Thyroid gland (tissue), 4 donors: ENCODE measurements at regions not wholly inside any gene's neighbourhood (a gene's known extent, or its start where the extent isn't known, plus 50 kb on each side); places are given as distances from the start of the nearest gene placed in this dataset.

Experiments used
- CTCF ChIP-seq, 6 experiments: fragments of 200-600 bp in 3 of 6; fragments of 450-650 bp in 3 of 6; sonication (generic) in 3 of 6; IDR thresholded peaks; one replicate each; pipeline ENCODE4 v1.5.1; 2016 to 2019; ENCODE audit warnings: antibody characterized with exemption in 6 of 6, mild to moderate bottlenecking in 2 of 6, inconsistent platforms in 1 of 6, moderate library complexity in 1 of 6
- POLR2A ChIP-seq, 2 donors: fragments of 450-650 bp; IDR thresholded peaks; one replicate each; pipeline ENCODE4 v1.6.1; 2017; ENCODE audit warnings: antibody characterized with exemption in 2 of 2, mild to moderate bottlenecking in 2 of 2, moderate library complexity in 1 of 2

- TF ChIP-seq CTCF (IDR thresholded peaks at IDR 0.05) (no peak), POLR2A (IDR thresholded peaks at IDR 0.05) (no peak)
Measured at GRCh38 chr13:97567510-97568243, 133.7 kb downstream of the RAP2A start.
